GM12874 (cell line): ENCODE measurements at regions not wholly inside any gene's neighbourhood (a gene's known extent, or its start where the extent isn't known, plus 50 kb on each side); places are given as distances from the start of the nearest gene placed in this dataset.

Source experiments
- CTCF ChIP-seq: IDR thresholded peaks from 2 replicates; pipeline ENCODE4 v1.5.1; 2011; ENCODE audit warnings: low read depth, mild to moderate bottlenecking, control low read depth, low read length, moderate library complexity; ENCODE audit not compliant: insufficient read depth

- no peak for TF ChIP-seq CTCF
Observed at GRCh38 chr3:191797271-191797670, 336.3 kb downstream of the PYDC2 start.

DNA sequence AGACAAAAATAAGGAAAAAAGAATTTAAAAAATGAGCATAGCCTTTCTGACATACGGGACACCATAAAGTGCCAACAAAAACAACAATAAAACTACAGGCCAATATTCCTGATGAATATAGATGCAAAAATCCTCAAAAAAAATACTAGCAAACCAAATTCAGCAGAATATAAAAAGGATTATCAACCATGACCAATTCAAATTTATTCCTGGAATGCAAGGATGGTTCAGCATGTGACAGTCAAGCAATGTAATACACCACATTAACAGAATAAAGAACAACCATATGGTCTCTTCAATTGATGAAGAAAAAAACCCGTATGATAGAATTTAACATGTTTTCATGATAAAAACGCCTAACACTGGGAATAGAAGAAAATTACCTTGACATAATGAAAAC lies 341.7 kb downstream of the PYDC2 start:
- TF ChIP-seq CTCF: no peak

DNA sequence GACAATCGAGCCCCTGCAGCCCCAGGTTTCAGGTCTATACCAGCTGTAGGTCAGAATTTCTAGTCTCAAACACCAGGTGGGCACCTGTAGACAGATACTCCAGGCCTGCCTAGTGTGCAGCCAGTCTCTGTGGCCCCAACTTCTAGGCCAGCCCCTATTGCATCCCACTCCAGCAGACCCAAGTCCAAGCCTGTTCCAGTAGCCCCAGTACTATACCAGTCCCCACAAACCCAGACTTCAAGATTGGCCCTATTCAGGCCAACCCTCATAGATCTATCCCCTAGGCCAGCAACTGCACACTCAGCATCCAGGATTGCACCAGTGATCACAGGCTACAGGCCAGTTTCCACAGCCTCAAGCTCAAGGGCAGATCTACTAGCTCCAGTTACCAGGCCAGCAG lies 344.0 kb downstream of the PYDC2 start:
- TF ChIP-seq CTCF: no peak

DNA sequence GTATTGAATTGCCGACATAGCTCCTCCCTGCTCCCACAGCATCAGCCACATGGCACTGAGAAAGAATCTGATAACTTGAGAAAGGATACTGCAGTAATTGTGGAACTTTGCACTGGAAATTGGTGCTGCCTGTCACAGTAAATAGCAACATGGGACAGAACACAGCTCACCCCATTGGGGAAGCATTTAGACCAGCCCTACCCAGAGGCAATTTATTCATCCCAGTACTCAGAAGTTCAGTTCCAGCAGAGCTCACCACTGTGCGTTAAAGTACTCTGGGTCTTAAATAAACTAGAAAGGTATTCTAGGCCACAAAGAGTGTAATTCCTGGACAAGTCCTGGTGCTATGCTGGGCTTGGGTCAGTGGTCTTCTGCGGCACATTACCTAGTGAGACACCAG lies 347.1 kb downstream of the PYDC2 start:
- no peak for TF ChIP-seq CTCF

DNA sequence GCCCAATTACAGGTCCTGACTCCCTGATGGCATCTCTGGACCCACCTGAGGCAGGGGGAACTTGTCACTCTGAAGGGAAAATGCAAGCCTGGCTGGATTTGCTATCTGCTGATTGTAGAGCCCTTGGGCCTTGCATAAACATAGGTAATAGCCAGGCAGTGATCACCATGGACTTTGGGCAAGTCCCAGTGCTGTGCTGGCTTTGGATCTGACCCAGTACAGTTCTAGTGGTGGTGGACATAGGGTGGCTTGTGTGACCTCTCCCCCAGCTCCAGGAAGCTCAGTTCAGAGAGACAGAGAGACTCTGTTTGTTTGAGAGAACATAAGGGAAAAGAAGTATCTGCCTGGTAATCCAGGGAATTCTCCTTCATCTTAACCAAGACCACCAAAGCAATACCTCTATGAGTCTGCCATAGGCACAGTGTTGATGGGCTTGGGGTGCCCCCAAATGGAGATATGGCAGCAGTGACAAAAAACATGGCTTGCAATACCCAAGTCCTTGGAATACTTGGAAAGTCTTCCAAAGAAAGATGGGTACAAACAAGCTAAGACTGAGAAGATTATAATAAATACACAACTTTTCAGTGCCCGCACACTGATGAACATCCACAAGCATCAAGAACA lies 348.5 kb downstream of the PYDC2 start:
- 0 out of 2 replicates have a peak, but pooled peaks have one; percentile 4 for TF ChIP-seq CTCF

DNA sequence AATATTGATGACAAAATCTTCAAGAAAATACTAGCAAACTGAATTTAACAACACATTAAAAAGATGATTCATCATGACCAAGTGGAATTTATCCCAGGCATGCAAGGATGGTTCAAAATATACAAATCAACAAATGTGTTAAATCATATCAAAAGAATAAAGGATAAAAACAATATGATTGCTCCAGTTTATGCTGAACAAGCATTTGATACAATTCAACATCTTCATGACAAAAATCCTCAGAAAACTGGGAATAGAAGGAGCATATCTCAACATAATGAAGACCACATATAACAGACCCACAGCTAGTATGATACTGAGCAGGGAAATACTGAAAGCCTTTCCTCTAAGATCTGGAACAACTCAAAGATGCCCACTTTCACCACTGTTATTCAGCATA lies 352.3 kb downstream of the PYDC2 start:
- no peak for TF ChIP-seq CTCF

- TF ChIP-seq CTCF: no peak
Observed at GRCh38 chr3:191848818-191849217, 387.9 kb downstream of the PYDC2 start.
